NCI-H187 (cell line): ENCODE measurements at regions not wholly inside any gene's neighbourhood (a gene's known extent, or its start where the extent isn't known, plus 50 kb on each side); places are given as distances from the start of the nearest gene placed in this dataset.

Experiments
- DNase-seq, 2 experiments: peaks; one replicate each; lab custom pipeline; 2025; lab: John Stamatoyannopoulos, UW

- DNase-seq = no peak
These were observed 217.0 kb downstream of the GAS1 start for GRCh38 chr9:86730163-86730928.

- no peak for DNase-seq
These were observed 222.8 kb downstream of the GAS1 start for GRCh38 chr9:86724529-86724928.

GRCh38 chr9:86723346-86723745, 224.0 kb downstream of the GAS1 start:
- no peak for DNase-seq

GRCh38 chr9:86722706-86723075, 224.6 kb downstream of the GAS1 start:
- DNase-seq = no peak

- DNase-seq = no peak
These were observed 225.2 kb downstream of the GAS1 start for GRCh38 chr9:86721843-86722705.

- DNase-seq = no peak
These were observed 226.0 kb downstream of the GAS1 start for GRCh38 chr9:86721226-86721781.

- DNase-seq = no peak
These were observed 226.6 kb downstream of the GAS1 start for GRCh38 chr9:86720639-86721225.

- no peak for DNase-seq
These were observed 228.8 kb downstream of the GAS1 start for GRCh38 chr9:86718388-86719049.

GRCh38 chr9:86716326-86716922, 230.9 kb downstream of the GAS1 start:
- no peak for DNase-seq

- DNase-seq = no peak
These were observed 232.3 kb downstream of the GAS1 start for GRCh38 chr9:86714999-86715398.

- no peak for DNase-seq
These were observed 233.3 kb downstream of the GAS1 start for GRCh38 chr9:86713970-86714369.

GRCh38 chr9:86713470-86713869, 233.8 kb downstream of the GAS1 start:
- no peak for DNase-seq

GRCh38 chr9:86708918-86709835, 238.1 kb downstream of the GAS1 start:
- no peak for DNase-seq

- DNase-seq = no peak
These were observed 239.3 kb downstream of the GAS1 start for GRCh38 chr9:86707932-86708510.

- DNase-seq = no peak
These were observed 240.9 kb downstream of the GAS1 start for GRCh38 chr9:86706391-86706790.

GRCh38 chr9:86705490-86705889, 241.8 kb downstream of the GAS1 start:
- no peak for DNase-seq

GRCh38 chr9:86703346-86703745, 244.0 kb downstream of the GAS1 start:
- DNase-seq = no peak

GRCh38 chr9:86700629-86701028, 246.7 kb downstream of the GAS1 start:
- no peak for DNase-seq

GRCh38 chr9:86697999-86698398, 249.3 kb downstream of the GAS1 start:
- DNase-seq = no peak

GRCh38 chr9:86697213-86697612, 250.1 kb downstream of the GAS1 start:
- no peak for DNase-seq
